ENCODE measurements at regions not wholly inside any gene's neighbourhood (a gene's known extent, or its start where the extent isn't known, plus 50 kb on each side); places are given as distances from the start of the nearest gene placed in this dataset.
"Not testable (repeated sequence)": the region's sequence is repeated elsewhere in the genome, so short reads cannot be mapped to it uniquely, and the experiment has no call there.

GRCh38 chr10:44252631-44253030 is 132.3 kb downstream of the CXCL12 start:
- in situ Hi-C loops (cut with HindIII; ENCODE audit: low sequenced_read_pairs); DNase-seq (ENCODE audit: low spot score): not testable (repeated sequence)

- in situ Hi-C loops (cut with HindIII; ENCODE audit: low sequenced_read_pairs); DNase-seq (ENCODE audit: low spot score): not testable (repeated sequence)
These were observed 135.0 kb downstream of the CXCL12 start for GRCh38 chr10:44249933-44250332.

- in situ Hi-C loops (cut with HindIII; ENCODE audit: low sequenced_read_pairs): no loop called here
- DNase-seq (ENCODE audit: low spot score): no peak
These were observed 135.4 kb downstream of the CXCL12 start for GRCh38 chr10:44249490-44249889.

- DNase-seq (ENCODE audit: low spot score); in situ Hi-C loops (cut with HindIII; ENCODE audit: low sequenced_read_pairs): not testable (repeated sequence)
These were observed 138.2 kb downstream of the CXCL12 start for GRCh38 chr10:44246700-44247099.

- in situ Hi-C loops (cut with HindIII; ENCODE audit: low sequenced_read_pairs); DNase-seq (ENCODE audit: low spot score): not testable (repeated sequence)
These were observed 138.6 kb downstream of the CXCL12 start for GRCh38 chr10:44246287-44246686.

- in situ Hi-C loops (cut with HindIII; ENCODE audit: low sequenced_read_pairs): no loop called here
- DNase-seq (ENCODE audit: low spot score): no peak
These were observed 139.3 kb downstream of the CXCL12 start for GRCh38 chr10:44245601-44245938.

GRCh38 chr10:44244745-44245600 is 139.9 kb downstream of the CXCL12 start:
- in situ Hi-C loops (cut with HindIII; ENCODE audit: low sequenced_read_pairs): no loop called here
- no peak for DNase-seq (ENCODE audit: low spot score)

- no peak for DNase-seq (ENCODE audit: low spot score)
- in situ Hi-C loops (cut with HindIII; ENCODE audit: low sequenced_read_pairs): no loop called here
These were observed 140.9 kb downstream of the CXCL12 start for GRCh38 chr10:44243851-44244510.

GRCh38 chr10:44242826-44243225 is 142.1 kb downstream of the CXCL12 start:
- DNase-seq (ENCODE audit: low spot score): no peak
- in situ Hi-C loops (cut with HindIII; ENCODE audit: low sequenced_read_pairs): no loop called here

- in situ Hi-C loops (cut with HindIII; ENCODE audit: low sequenced_read_pairs): no loop called here
- DNase-seq (ENCODE audit: low spot score): no peak
These were observed 142.8 kb downstream of the CXCL12 start for GRCh38 chr10:44242091-44242490.

- no peak for DNase-seq (ENCODE audit: low spot score)
- in situ Hi-C loops (cut with HindIII; ENCODE audit: low sequenced_read_pairs): no loop called here
These were observed 144.2 kb downstream of the CXCL12 start for GRCh38 chr10:44240584-44241205.

GRCh38 chr10:44238212-44238611 is 146.7 kb downstream of the CXCL12 start:
- no peak for DNase-seq (ENCODE audit: low spot score)
- in situ Hi-C loops (cut with HindIII; ENCODE audit: low sequenced_read_pairs): no loop called here

GRCh38 chr10:44237364-44238049 is 147.4 kb downstream of the CXCL12 start:
- no peak for DNase-seq (ENCODE audit: low spot score)
- in situ Hi-C loops (cut with HindIII; ENCODE audit: low sequenced_read_pairs): no loop called here

GRCh38 chr10:44235363-44235762 is 149.5 kb downstream of the CXCL12 start:
- in situ Hi-C loops (cut with HindIII; ENCODE audit: low sequenced_read_pairs): no loop called here
- no peak for DNase-seq (ENCODE audit: low spot score)

GRCh38 chr10:44234483-44234875 is 150.4 kb downstream of the CXCL12 start:
- in situ Hi-C loops (cut with HindIII; ENCODE audit: low sequenced_read_pairs): no loop called here
- DNase-seq (ENCODE audit: low spot score): peak; percentile 10

- in situ Hi-C loops (cut with HindIII; ENCODE audit: low sequenced_read_pairs): no loop called here
- DNase-seq (ENCODE audit: low spot score): no peak
These were observed 151.1 kb downstream of the CXCL12 start for GRCh38 chr10:44233561-44234482.

GRCh38 chr10:44217274-44217820 is 167.6 kb downstream of the CXCL12 start:
- in situ Hi-C loops (cut with HindIII; ENCODE audit: low sequenced_read_pairs): no loop called here
- no peak for DNase-seq (ENCODE audit: low spot score)

- no peak for DNase-seq (ENCODE audit: low spot score)
- in situ Hi-C loops (cut with HindIII; ENCODE audit: low sequenced_read_pairs): no loop called here
These were observed 168.8 kb downstream of the CXCL12 start for GRCh38 chr10:44216073-44216472.

Data from G401 (cell line).